ENCODE measurements at regions not wholly inside any gene's neighbourhood (a gene's known extent, or its start where the extent isn't known, plus 50 kb on each side); places are given as distances from the start of the nearest gene placed in this dataset.

GRCh38 chr5:167448376-167448775 is 843.1 kb upstream of the WWC1 start:
- TF ChIP-seq ZBTB33 (IDR thresholded peaks at IDR 0.05) (no peak), CTCF (IDR thresholded peaks at IDR 0.05; ENCODE audit: low read depth, low read length, missing input control) (no peak), YY1 (IDR thresholded peaks at IDR 0.05) (no peak), HNF4G (IDR thresholded peaks at IDR 0.05) (no peak), RAD21 (IDR thresholded peaks at IDR 0.05) (no peak), RXRA (IDR thresholded peaks at IDR 0.05) (no peak), MAX (IDR thresholded peaks at IDR 0.05) (no peak), ATF3 (IDR thresholded peaks at IDR 0.05) (no peak), HNF4A (conservative IDR thresholded peaks at IDR 0.05) (no peak), EGR1 (IDR thresholded peaks at IDR 0.05; ENCODE audit: low read depth in 2 of 2) (no peak), TAF1 (conservative IDR thresholded peaks at IDR 0.05) (no peak), REST (IDR thresholded peaks at IDR 0.05) (no peak), FOXA2 (IDR thresholded peaks at IDR 0.05) (no peak)

All from liver (tissue), 3 donors.